Ovary (tissue), 7 donors: ENCODE measurements at regions not wholly inside any gene's neighbourhood (a gene's known extent, or its start where the extent isn't known, plus 50 kb on each side); places are given as distances from the start of the nearest gene placed in this dataset.

Source experiments
- DNase-seq, 5 donors: peaks; one replicate each; pipeline ENCODE4 v3.0.0-alpha.2; 2019 to 2020
- H3K27ac ChIP-seq, 2 donors: fragments of 200-600 bp; one replicate each; pipeline versions ENCODE4 v1.5.1 to v1.8.0; 2019 to 2022
- H3K27me3 ChIP-seq: fragments of 200-600 bp; one replicate; pipeline ENCODE4 v1.8.0; 2022
- H3K36me3 ChIP-seq: fragments of 200-600 bp; sonication (generic); one replicate; pipeline ENCODE4 v1.5.1; 2019
- H3K4me1 ChIP-seq: one replicate; pipeline ENCODE4 v1.8.1; 2013; ENCODE audit warnings: mild to moderate bottlenecking, moderate library complexity; ENCODE audit not compliant: insufficient read depth
- H3K4me3 ChIP-seq: fragments of 200-600 bp; sonication (generic); one replicate; pipeline ENCODE4 v1.5.1; 2017
- H3K9me3 ChIP-seq, 2 donors: fragments of 200-600 bp in 1 of 2; sonication (generic) in 1 of 2; one replicate each; pipeline versions ENCODE4 v1.5.1 to v1.8.1; 2013 to 2019; ENCODE audit warnings: mild to moderate bottlenecking in 1 of 2, moderate library complexity in 1 of 2
- CTCF ChIP-seq, 3 donors: fragments of 450-650 bp in 2 of 3; fragments of 200-600 bp in 1 of 3; IDR thresholded peaks; one replicate each; pipeline versions ENCODE4 v1.5.1 to v1.8.0; 2016 to 2022; ENCODE audit warnings: antibody characterized with exemption in 3 of 3, mild to moderate bottlenecking in 1 of 3
- EP300 ChIP-seq: sonication (generic); formaldehyde crosslinking; IDR thresholded peaks from one replicate; pipeline ENCODE4 v1.6.1; 2017; ENCODE audit warnings: antibody characterized with exemption
- POLR2A ChIP-seq: fragments of 450-650 bp; IDR thresholded peaks from one replicate; pipeline ENCODE4 v1.6.1; 2017; ENCODE audit warnings: antibody characterized with exemption, mild to moderate bottlenecking, moderate library complexity
- whole genome bisulfite sequencing, 3 donors: extraction: QIAGEN DNeasy Blood & Tissue Kit in 1 of 3; methylation state at CpG; one replicate each; pipeline versions ENCODE4 v1.1.5 to v1.1.7; 2013 to 2017; 5-methylcytosine and 5-hydroxymethylcytosine counted together
- intact Hi-C, 4 donors: fragments of 100-400 bp; cut with DNase I; formaldehyde crosslinking; loops; one replicate each; pipeline versions ENCODE4 v1.11.0 to v1.15.1; 2022 to 2023
- donor health status: DM: no; HTN: no; CAD: no; lungs with moderate emphysema.
- donor health status: DM: no; HTN: no; CAD: no.
- donor health status: Bipolar disorder and iron deficiency.
- donor health status: DM: no; HTN: no; CAD: no.
- donor health status: DM: yes; HTN: yes; CAD: no.

GRCh38 chr5:105015098-105015497, 1452.5 kb upstream of the NUDT12 start:
- 93 to 98% (median 98%) methylated on average over 3 of the region's 3 CpGs for WGBS, 3 donors
- no peaks in the 10 kb centered on the region for H3K9me3 ChIP-seq
- intact Hi-C loops, result no loop called here
- H3K36me3 ChIP-seq, result no peaks in the 10 kb centered on the region
- H3K4me3 ChIP-seq, result no peak overlapping the region
- H3K4me1 ChIP-seq, result no peaks in the 10 kb centered on the region
- H3K27me3 ChIP-seq, result no peaks in the 10 kb centered on the region
- H3K27ac ChIP-seq, result no peak overlapping the region
- DNase-seq, result no peak
- TF ChIP-seq POLR2A (no peak), EP300 (no peak), CTCF (IDR thresholded peaks at IDR 0.05) (no peak)

GRCh38 chr5:104998572-104998971, 1436.0 kb upstream of the NUDT12 start:
- no peak overlapping the region for H3K4me3 ChIP-seq
- intact Hi-C loops, result no loop called here
- no peak overlapping the region for H3K27ac ChIP-seq
- no peaks in the 10 kb centered on the region for H3K27me3 ChIP-seq
- peaks cover 0 to 2% of the 10 kb centered on the region in 2 donors for H3K9me3 ChIP-seq
- TF ChIP-seq CTCF (IDR thresholded peaks at IDR 0.05), result no peak
- no peak for TF ChIP-seq EP300
- TF ChIP-seq POLR2A, result no peak
- DNase-seq, result no peak
- H3K36me3 ChIP-seq, result no peaks in the 10 kb centered on the region
- H3K4me1 ChIP-seq, result no peaks in the 10 kb centered on the region
- 18 to 53% (median 24%) methylated on average over 1 of the region's 1 CpG for WGBS, 3 donors

- intact Hi-C loops, result no loop called here
- H3K4me3 ChIP-seq, result no peak overlapping the region
- H3K27ac ChIP-seq, result no peak overlapping the region
- H3K4me1 ChIP-seq, result no peaks in the 10 kb centered on the region
- peaks cover 0 to 2% of the 10 kb centered on the region in 2 donors for H3K9me3 ChIP-seq
- no peaks in the 10 kb centered on the region for H3K36me3 ChIP-seq
- TF ChIP-seq POLR2A (no peak), CTCF (IDR thresholded peaks at IDR 0.05) (no peak), EP300 (no peak)
- no peak for DNase-seq
- WGBS, 3 donors, result 68 to 77% (median 77%) methylated on average over 1 of the region's 1 CpG
- H3K27me3 ChIP-seq, result no peaks in the 10 kb centered on the region
Observed at GRCh38 chr5:104998169-104998568, 1435.6 kb upstream of the NUDT12 start.

GRCh38 chr5:104987074-104987473, 1424.5 kb upstream of the NUDT12 start:
- H3K27ac ChIP-seq, result no peak overlapping the region
- H3K9me3 ChIP-seq, result no peaks in the 10 kb centered on the region
- H3K27me3 ChIP-seq, result no peaks in the 10 kb centered on the region
- intact Hi-C loops, result no loop called here
- no peak overlapping the region for H3K4me3 ChIP-seq
- no peaks in the 10 kb centered on the region for H3K36me3 ChIP-seq
- DNase-seq, result no peak
- H3K4me1 ChIP-seq, result no peaks in the 10 kb centered on the region
- TF ChIP-seq CTCF (IDR thresholded peaks at IDR 0.05) (no peak), EP300 (no peak), POLR2A (no peak)

- H3K4me3 ChIP-seq, result no peak overlapping the region
- H3K27ac ChIP-seq, result no peak overlapping the region
- H3K9me3 ChIP-seq, result no peaks in the 10 kb centered on the region
- TF ChIP-seq POLR2A (no peak), EP300 (no peak), CTCF (IDR thresholded peaks at IDR 0.05) (no peak)
- no peaks in the 10 kb centered on the region for H3K36me3 ChIP-seq
- DNase-seq, result no peak
- H3K4me1 ChIP-seq, result no peaks in the 10 kb centered on the region
- WGBS, 3 donors, result 53 to 68% (median 62%) methylated on average over 2 of the region's 2 CpGs
- intact Hi-C loops, result no loop called here
- no peaks in the 10 kb centered on the region for H3K27me3 ChIP-seq
Observed at GRCh38 chr5:104977529-104977928, 1414.9 kb upstream of the NUDT12 start.
